T-helper 2 cell treated with Interferon-gamma antibody and Interleukin-4, amounts not matched to agents 5 μg/mL and 100 μg/mL, for 36 hours (primary cell): ENCODE measurements at regions not wholly inside any gene's neighbourhood (a gene's known extent, or its start where the extent isn't known, plus 50 kb on each side); places are given as distances from the start of the nearest gene placed in this dataset.
"Not testable (repeated sequence)": the region's sequence is repeated elsewhere in the genome, so short reads cannot be mapped to it uniquely, and the experiment has no call there.

ENCODE experiments used
- DNase-seq: peaks from one replicate; pipeline ENCODE4 v3.0.0; 2021; ENCODE audit warnings: low spot score
- H3K27ac Mint-ChIP-seq: one replicate; pipeline ENCODE4 v1.8.0; 2021; ENCODE audit warnings: mild to moderate bottlenecking, mixed read lengths
- H3K27me3 Mint-ChIP-seq: one replicate; pipeline ENCODE4 v1.8.0; 2021; ENCODE audit warnings: low read depth, mixed read lengths
- H3K36me3 Mint-ChIP-seq: one replicate; pipeline ENCODE4 v1.8.0; 2021; ENCODE audit warnings: low read depth, mixed read lengths
- H3K4me1 Mint-ChIP-seq: one replicate; pipeline ENCODE4 v1.8.0; 2021; ENCODE audit warnings: low read depth, mixed read lengths
- H3K4me3 Mint-ChIP-seq: one replicate; pipeline ENCODE4 v1.8.0; 2022; ENCODE audit warnings: mild to moderate bottlenecking, moderate library complexity, mixed read lengths
- H3K9me3 Mint-ChIP-seq: one replicate; pipeline ENCODE4 v1.8.0; 2021; ENCODE audit warnings: mixed read lengths

- H3K9me3 Mint-ChIP-seq: peaks cover 23% of the 10 kb centered on the region
- no peak overlapping the region for H3K4me3 Mint-ChIP-seq
- DNase-seq: no peak
- peaks cover 17% of the 10 kb centered on the region for H3K36me3 Mint-ChIP-seq
- no peaks in the 10 kb centered on the region for H3K27me3 Mint-ChIP-seq
- H3K27ac Mint-ChIP-seq: peak overlapping the region; percentile 36
- H3K4me1 Mint-ChIP-seq: peaks cover 28% of the 10 kb centered on the region
Observed at GRCh38 chr10:30709229-30709628, 79.7 kb upstream of the LYZL2 start.

- Mint-ChIP-seq H3K9me3 (peaks cover 13% of the 10 kb centered on the region), H3K4me1 (peaks cover 34% of the 10 kb centered on the region), H3K27ac (no peak overlapping the region), H3K36me3 (peaks cover 9% of the 10 kb centered on the region), H3K27me3 (no peaks in the 10 kb centered on the region), H3K4me3 (no peak overlapping the region)
- DNase-seq: no peak
Observed at GRCh38 chr10:30708234-30708633, 78.7 kb upstream of the LYZL2 start.

- not testable (repeated sequence) for DNase-seq, H3K27me3 Mint-ChIP-seq, H3K36me3 Mint-ChIP-seq, H3K9me3 Mint-ChIP-seq
- peak overlapping the region; percentile 91 for H3K4me3 Mint-ChIP-seq
- peak overlapping the region; percentile 99 for H3K27ac Mint-ChIP-seq
- peaks cover 53% of the 10 kb centered on the region for H3K4me1 Mint-ChIP-seq
Observed at GRCh38 chr10:30706189-30706588, 76.6 kb upstream of the LYZL2 start.

DNA sequence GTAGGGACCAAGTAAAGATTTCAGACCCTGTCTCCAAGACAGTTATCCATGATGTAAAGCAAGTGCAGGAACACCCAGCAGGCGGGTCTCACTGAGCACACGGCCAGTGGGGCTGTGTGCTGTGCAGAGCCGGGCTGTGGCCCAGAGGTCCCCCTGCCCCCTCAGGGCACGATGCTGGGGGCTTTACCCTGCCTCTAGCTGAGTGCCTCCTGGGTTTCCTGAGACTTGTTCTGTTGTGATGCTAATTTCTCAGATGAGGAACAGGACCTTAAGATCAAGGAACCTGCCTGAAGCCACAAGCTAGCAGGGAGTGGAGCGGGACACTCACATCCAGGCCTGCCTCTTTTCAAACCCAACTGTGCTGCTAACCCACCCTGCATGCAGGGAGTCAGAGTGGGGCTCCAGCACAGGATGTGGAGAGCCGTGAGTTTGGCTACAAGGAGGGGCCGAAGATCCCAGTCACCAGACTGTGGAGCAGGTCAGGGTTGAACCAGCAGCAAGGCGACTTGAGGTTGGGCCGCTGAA, 76.1 kb upstream of the LYZL2 start:
- no peaks in the 10 kb centered on the region for H3K27me3 Mint-ChIP-seq

DNA sequence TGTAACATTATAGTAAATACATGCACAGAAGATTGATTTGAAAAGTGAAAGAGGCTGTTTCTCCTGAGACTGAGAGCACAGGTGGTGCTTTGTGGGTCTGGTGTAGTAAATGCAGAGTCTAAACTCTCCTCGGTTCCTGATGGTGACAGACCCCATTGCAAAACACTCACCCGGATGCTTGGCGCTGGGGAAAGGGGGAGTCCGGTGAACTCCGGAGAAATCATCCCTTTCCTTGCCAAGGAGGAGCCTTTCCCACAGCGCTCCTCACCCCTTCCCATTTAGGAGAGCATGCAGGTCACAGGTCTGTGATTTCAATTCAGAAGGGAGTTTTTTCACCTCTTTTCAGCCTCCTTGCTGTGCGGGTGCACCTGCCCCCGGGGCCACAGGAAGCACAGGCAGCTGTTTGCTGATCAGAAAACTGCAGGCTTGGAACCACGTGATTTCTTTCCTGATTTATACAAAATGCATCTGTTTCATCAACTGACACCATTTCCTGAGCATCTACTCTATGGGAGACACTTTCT, 75.6 kb upstream of the LYZL2 start:
- Mint-ChIP-seq H3K27me3 (no peaks in the 10 kb centered on the region), H3K4me3 (peak overlapping the region; percentile 91), H3K36me3 (peaks cover 9% of the 10 kb centered on the region), H3K9me3 (no peaks in the 10 kb centered on the region), H3K4me1 (peaks cover 60% of the 10 kb centered on the region), H3K27ac (peak overlapping the region; percentile 99)
- DNase-seq: peak; percentile 41

More for the DNA sequence above, 76.1 kb upstream of the LYZL2 start:
- H3K9me3 Mint-ChIP-seq: no peaks in the 10 kb centered on the region
- DNase-seq: no peak
- peaks cover 54% of the 10 kb centered on the region for H3K4me1 Mint-ChIP-seq
- peak overlapping the region; percentile 99 for H3K27ac Mint-ChIP-seq
- H3K36me3 Mint-ChIP-seq: peaks cover 7% of the 10 kb centered on the region
- H3K4me3 Mint-ChIP-seq: peak overlapping the region; percentile 91

DNA sequence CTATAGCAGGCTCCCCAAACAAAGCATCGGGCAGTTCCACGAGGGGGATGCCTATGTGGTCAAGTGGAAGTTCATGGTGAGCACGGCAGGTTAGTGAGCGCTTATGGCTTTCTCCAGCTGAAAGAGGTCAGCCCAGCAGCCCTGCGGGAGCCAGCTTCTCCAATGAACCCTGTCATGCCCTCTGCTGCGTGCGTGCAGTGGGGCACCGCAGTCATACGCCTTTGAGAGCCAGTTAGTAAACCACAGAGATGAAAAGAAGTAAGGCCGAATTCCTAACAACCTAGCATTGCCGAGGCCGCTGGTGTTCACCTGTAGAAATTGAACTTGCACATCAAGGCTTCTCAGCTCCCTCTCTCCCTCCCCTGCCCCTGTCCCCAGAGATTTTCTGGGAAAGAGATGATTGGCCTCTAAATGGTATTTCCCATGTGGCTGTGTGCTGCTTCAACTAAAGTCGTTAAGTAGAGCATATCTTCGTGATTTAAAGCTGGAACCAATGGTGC, 75.1 kb upstream of the LYZL2 start:
- peak; percentile 43 for DNase-seq
- H3K27ac Mint-ChIP-seq: peak overlapping the region; percentile 99
- peaks cover 65% of the 10 kb centered on the region for H3K4me1 Mint-ChIP-seq
- H3K4me3 Mint-ChIP-seq: peak overlapping the region; percentile 91
- peaks cover 11% of the 10 kb centered on the region for H3K36me3 Mint-ChIP-seq
- H3K27me3 Mint-ChIP-seq, H3K9me3 Mint-ChIP-seq: not testable (repeated sequence)

- Mint-ChIP-seq H3K9me3 (no peaks in the 10 kb centered on the region), H3K4me1 (peaks cover 65% of the 10 kb centered on the region), H3K36me3 (peaks cover 13% of the 10 kb centered on the region), H3K27me3 (no peaks in the 10 kb centered on the region), H3K4me3 (peak overlapping the region; percentile 91), H3K27ac (peak overlapping the region; percentile 99)
- DNase-seq: no peak
Observed at GRCh38 chr10:30704026-30704600, 74.6 kb upstream of the LYZL2 start.

GRCh38 chr10:30703446-30703845, 73.9 kb upstream of the LYZL2 start:
- peaks cover 66% of the 10 kb centered on the region for H3K4me1 Mint-ChIP-seq
- H3K27ac Mint-ChIP-seq: peak overlapping the region; percentile 99
- not testable (repeated sequence) for DNase-seq, H3K9me3 Mint-ChIP-seq, H3K27me3 Mint-ChIP-seq
- peak overlapping the region; percentile 91 for H3K4me3 Mint-ChIP-seq
- peaks cover 13% of the 10 kb centered on the region for H3K36me3 Mint-ChIP-seq

- Mint-ChIP-seq H3K9me3 (no peaks in the 10 kb centered on the region), H3K27ac (peak overlapping the region; percentile 99), H3K36me3 (peaks cover 15% of the 10 kb centered on the region), H3K4me3 (peak overlapping the region; percentile 91), H3K4me1 (peaks cover 72% of the 10 kb centered on the region), H3K27me3 (no peaks in the 10 kb centered on the region)
- no peak for DNase-seq
Observed at GRCh38 chr10:30702860-30703259, 73.3 kb upstream of the LYZL2 start.

- peaks cover 80% of the 10 kb centered on the region for H3K4me1 Mint-ChIP-seq
- peak; percentile 92 for DNase-seq
- H3K9me3 Mint-ChIP-seq: no peaks in the 10 kb centered on the region
- H3K36me3 Mint-ChIP-seq: peaks cover 19% of the 10 kb centered on the region
- no peaks in the 10 kb centered on the region for H3K27me3 Mint-ChIP-seq
- peak overlapping the region; percentile 85 for H3K4me3 Mint-ChIP-seq
- H3K27ac Mint-ChIP-seq: peak overlapping the region; percentile 99
Observed at GRCh38 chr10:30701451-30702173, 72.1 kb upstream of the LYZL2 start.

DNA sequence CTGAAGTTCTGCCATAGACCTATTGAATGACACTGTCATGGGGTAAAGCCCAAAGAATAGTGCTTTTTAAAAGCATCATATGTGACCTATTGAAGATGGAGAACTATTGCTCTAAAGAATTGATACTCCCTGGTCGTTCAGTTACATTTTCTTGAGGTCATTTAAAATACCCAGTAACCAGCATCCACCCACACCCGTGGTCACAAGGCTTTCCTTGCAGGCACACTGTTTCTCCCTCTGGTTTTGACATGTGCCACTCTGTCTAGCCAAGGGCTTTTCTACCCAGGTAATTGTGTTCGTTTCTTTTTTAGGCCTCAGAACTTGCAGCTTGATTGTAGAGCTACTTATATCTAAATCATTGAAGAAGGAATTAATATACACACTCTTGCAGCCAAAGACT, 68.3 kb upstream of the LYZL2 start:
- H3K4me3 Mint-ChIP-seq: peak overlapping the region; percentile 58
- peaks cover 72% of the 10 kb centered on the region for H3K4me1 Mint-ChIP-seq
- H3K27me3 Mint-ChIP-seq: no peaks in the 10 kb centered on the region
- H3K9me3 Mint-ChIP-seq: no peaks in the 10 kb centered on the region
- peaks cover 18% of the 10 kb centered on the region for H3K36me3 Mint-ChIP-seq
- DNase-seq: peak; percentile 64
- H3K27ac Mint-ChIP-seq: peak overlapping the region; percentile 83

GRCh38 chr10:30697221-30697620, 67.7 kb upstream of the LYZL2 start:
- DNase-seq, H3K9me3 Mint-ChIP-seq, H3K27me3 Mint-ChIP-seq: not testable (repeated sequence)
- Mint-ChIP-seq H3K36me3 (peaks cover 15% of the 10 kb centered on the region), H3K4me3 (peak overlapping the region; percentile 46), H3K4me1 (peaks cover 66% of the 10 kb centered on the region), H3K27ac (peak overlapping the region; percentile 83)

GRCh38 chr10:30696416-30697185, 67.0 kb upstream of the LYZL2 start:
- Mint-ChIP-seq H3K4me1 (peaks cover 61% of the 10 kb centered on the region), H3K27ac (peak overlapping the region; percentile 91), H3K4me3 (peak overlapping the region; percentile 62), H3K36me3 (peaks cover 14% of the 10 kb centered on the region)
- DNase-seq, H3K27me3 Mint-ChIP-seq, H3K9me3 Mint-ChIP-seq: not testable (repeated sequence)
